MM.1S (cell line): ENCODE measurements at regions not wholly inside any gene's neighbourhood (a gene's known extent, or its start where the extent isn't known, plus 50 kb on each side); places are given as distances from the start of the nearest gene placed in this dataset.

Source experiments
- EZH2 ChIP-seq: fragments of 300-600 bp; sonication (generic); optimal IDR thresholded peaks from 2 replicates; pipeline ENCODE3; 2017; ENCODE audit warnings: low read depth, mild to moderate bottlenecking, antibody characterized with exemption, low read length, mixed read lengths
- EZH2phosphoT487 ChIP-seq: fragments of 300-600 bp; sonication (generic); IDR thresholded peaks from 2 replicates; pipeline ENCODE4 v1.6.1; 2018; ENCODE audit warnings: antibody characterized with exemption, low read length
- TF ChIP-seq, protein P1 (sequence below): fragments of 300-600 bp; sonication (generic); IDR thresholded peaks from 2 replicates; pipeline ENCODE4 v1.5.1; 2016; ENCODE audit warnings: antibody characterized with exemption, low read length, mixed read lengths

DNA sequence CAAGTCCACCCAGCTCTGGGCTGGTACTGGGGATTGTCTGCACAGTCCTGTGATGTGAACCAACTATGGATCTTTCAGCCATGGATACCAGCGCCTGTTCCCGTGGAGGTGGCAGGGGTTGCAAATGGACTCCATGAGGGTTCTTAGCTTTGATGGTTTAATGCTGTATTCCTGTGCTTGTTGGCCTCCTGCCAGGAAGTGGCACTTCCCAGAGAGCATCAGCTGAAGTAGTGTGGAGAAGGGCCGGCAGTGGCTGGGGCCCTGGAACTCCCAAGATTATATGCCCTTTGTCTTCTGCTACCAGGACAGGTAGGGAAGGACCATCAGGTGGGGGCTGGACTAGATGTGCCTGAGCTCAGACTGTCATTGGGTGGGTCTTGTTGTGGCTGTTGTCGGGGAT is 1104.8 kb upstream of the COX7C start:
- TF ChIP-seq, protein P1, sequence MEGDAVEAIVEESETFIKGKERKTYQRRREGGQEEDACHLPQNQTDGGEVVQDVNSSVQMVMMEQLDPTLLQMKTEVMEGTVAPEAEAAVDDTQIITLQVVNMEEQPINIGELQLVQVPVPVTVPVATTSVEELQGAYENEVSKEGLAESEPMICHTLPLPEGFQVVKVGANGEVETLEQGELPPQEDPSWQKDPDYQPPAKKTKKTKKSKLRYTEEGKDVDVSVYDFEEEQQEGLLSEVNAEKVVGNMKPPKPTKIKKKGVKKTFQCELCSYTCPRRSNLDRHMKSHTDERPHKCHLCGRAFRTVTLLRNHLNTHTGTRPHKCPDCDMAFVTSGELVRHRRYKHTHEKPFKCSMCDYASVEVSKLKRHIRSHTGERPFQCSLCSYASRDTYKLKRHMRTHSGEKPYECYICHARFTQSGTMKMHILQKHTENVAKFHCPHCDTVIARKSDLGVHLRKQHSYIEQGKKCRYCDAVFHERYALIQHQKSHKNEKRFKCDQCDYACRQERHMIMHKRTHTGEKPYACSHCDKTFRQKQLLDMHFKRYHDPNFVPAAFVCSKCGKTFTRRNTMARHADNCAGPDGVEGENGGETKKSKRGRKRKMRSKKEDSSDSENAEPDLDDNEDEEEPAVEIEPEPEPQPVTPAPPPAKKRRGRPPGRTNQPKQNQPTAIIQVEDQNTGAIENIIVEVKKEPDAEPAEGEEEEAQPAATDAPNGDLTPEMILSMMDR, result no peak
- TF ChIP-seq EZH2 (no peak), EZH2phosphoT487 (no peak)
